HG03139 (cell line): ENCODE measurements at regions not wholly inside any gene's neighbourhood (a gene's known extent, or its start where the extent isn't known, plus 50 kb on each side); places are given as distances from the start of the nearest gene placed in this dataset.
A peak's percentile ranks its signal among the peaks of the same experiment; 100 is the strongest.
"Not testable (repeated sequence)": the region's sequence is repeated elsewhere in the genome, so short reads cannot be mapped to it uniquely, and the experiment has no call there.

Source experiments
- ATAC-seq: cut with Tn5 transposase; IDR thresholded peaks from one replicate; pipeline ENCODE4 v1.9.1; 2021; ENCODE audit not compliant: unreplicated experiment

GRCh38 chr3:182653065-182653464, 140.2 kb upstream of the ATP11B start:
- not testable (repeated sequence) for ATAC-seq

DNA sequence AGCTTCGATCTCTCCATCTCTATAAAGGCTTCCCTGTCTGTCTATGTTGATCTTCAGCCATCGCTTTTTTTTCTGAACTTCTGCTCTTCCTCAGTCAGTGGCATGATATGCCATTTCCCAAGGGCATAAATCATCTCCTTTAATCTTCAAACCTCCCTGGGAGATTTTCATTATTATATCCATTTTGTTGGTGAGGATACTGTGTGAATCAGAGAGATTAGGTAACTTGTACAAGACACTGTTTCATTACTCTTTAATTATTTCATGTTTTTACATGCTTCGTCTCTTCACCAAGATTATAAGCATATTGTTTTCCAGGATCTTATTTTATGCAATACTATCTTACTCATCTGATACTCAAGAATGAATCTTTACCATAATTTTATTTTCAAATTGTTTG, 124.8 kb upstream of the ATP11B start:
- ATAC-seq = no peak

GRCh38 chr3:182668974-182669373, 124.3 kb upstream of the ATP11B start:
- no peak for ATAC-seq

DNA sequence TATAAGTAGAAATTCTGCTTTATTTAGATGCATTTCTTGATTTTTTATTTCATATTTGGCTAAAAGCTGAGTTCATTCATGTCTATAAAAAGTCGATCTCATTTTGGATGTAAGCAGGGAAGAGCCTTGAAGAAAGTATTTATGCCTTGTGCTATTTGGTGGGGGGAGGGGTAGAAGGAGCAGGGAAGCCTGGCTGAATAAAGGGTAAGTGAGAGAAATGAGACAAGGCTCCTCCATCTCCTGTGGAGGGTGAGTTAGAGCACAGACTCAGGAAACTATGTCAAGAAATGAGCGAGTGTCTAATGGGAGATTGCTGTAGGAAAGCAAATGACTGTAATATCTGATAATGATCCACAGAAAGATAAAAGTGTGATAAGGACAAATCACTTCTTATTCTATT, 121.8 kb upstream of the ATP11B start:
- no peak for ATAC-seq

GRCh38 chr3:182671942-182672341, 121.4 kb upstream of the ATP11B start:
- ATAC-seq = no peak

DNA sequence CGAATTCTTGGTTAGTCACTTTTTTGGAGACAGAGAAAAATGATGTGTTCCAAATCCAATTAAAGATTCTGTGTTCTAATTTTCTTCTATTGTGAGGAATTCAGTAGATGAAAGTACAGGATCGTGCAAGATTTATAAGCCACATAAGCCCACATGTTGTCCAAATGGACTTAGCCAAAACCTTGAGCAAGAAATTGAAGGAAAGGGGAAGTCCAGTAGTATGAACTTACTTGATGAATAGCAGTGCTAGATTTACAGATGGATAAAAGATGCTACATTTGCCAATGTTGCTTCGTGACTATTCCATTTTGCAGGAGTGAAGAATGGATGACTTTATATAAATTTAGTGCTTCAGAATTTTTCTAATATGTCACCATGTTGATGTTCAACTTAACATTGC, 120.0 kb upstream of the ATP11B start:
- ATAC-seq = no peak

DNA sequence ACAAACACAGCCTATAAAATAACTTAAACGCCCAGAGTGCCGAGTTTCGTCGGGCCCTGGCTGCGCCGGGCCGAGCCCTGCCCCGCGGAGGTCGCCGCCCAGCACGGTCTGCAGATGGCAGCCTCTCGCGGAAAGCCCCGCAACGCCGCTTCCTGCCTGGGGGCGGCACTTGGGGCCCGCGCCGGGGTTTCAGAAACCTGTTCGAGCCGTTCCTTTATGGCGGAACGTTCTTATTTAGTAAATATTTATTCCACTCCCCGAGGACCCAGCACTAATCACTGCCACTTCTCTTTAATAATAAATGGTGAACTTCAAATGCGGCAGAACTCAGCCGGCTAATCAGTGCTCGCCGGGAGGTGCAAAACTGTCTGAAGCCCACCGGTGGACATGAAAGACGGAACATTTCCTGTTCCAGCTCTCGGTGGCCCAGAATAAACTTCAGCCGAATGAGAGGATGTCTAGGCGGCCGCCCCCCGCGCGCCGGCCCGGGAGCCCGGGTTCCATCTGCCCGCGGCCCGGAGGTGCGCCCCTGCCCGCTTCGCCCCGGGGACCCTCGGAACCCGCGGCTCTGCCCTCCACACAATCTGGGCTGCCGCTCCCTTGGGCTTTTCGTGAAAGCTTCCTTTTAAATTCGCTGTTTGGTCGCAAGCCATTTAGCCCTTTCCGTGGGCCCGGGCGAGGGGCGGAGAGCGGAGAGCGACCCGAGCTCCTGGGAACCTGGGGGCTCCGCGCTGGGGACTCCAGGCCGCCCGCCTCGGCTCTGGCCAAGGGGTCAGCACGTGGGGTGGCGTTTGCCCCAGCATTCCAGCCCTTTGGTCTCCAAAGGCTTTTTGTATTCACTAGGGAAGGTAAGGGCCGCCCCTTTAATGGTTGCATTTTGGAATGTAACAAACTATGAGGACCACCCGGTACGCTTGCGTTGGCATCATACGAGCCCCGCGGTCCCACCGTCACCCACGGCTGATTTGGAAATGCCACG, 110.8 kb upstream of the ATP11B start:
- peak; percentile 87 for ATAC-seq

DNA sequence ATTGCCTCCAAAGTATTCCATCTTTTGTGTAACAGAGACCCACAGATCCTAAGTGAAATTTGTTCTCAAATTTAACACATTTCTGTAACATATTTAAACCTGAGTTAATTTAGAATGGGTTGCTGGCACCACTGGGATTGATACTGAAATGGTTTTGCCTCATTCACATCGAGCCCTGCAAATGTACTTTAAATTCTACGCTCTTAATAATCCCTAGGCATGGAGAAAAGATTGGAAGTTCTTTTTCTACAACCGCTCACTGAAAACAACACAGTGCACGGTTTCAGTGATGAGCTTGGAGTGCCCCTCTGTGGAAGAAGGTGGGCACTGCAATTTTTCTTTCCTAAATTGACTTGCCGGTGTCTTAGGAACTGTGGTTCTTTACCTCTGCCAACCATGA, 109.9 kb upstream of the ATP11B start:
- ATAC-seq = peak; percentile 54

DNA sequence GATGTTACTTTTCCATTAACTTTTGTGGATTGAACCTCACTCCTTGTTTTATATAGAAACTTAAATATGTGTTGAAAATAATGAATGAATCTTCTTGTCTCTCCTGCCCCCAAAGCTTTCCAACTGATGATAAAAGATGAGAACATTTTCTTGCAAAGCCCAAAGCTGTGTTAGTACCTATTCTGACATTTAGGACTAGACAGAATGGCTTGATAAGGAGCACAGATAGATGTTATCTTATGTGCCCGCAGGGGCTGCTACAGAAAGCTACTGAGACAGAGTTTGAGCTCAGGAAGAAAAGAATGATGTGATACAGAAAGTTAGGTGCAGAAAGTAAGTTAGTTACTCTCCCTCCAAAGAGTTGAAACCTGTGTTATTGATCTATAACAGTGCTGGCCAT, 109.4 kb upstream of the ATP11B start:
- ATAC-seq = peak; percentile 8

DNA sequence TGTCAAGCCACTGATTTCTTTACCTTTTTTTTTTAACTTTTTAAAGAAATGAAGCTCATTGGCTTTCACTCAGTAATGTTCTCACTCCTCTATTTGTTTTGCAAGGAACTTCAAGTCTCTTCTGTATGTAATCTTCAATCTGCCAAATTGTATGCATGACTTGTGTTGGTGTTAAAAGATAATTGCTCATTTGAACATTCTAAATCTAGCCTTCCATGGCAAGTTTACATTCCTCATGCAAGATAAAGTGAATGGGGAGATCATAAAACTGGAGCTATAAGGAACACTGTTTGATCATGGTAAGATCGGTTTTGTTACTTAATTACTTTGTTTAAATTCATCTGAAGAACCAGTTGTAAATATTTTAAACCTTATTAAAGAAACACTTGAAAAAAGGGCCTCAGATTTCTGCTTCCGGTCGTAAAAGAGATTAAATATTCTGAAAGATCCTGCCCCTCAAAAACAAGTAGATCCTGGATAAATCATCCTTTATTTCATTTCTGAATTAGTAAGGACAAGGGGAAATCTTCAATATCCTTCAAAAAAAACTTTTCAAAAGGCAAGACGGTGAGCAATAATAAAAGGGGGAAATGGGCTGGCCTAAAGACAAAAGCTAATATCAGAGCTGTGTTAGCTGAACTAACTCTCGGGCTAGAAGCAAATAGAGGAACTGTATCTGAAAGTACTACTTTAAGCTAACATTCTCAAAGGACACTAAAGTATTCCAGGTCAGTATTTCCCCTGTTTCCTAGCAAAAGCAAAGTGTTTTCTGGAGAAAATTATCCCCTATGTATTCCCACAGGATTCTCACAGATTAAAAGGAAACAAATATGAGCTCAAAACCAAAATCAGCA, 107.0 kb upstream of the ATP11B start:
- ATAC-seq = no peak

DNA sequence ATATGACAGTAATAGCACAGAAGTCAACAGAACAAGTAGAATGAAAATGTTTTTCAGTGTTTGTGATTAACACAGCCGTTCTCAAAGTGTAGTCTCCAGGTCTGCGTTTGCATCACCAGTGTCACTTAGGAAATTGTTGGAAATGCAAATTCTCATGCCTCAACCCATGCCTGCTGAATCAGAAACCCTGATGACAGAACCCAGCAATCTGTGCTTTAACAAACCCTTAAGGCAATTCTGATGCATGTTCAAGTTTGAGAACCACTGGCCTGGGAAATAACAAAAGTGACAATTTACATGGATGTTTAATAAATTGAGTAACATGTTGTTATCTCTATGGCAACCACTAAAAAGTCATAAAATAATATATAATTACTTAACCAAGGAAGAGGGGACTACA, 103.1 kb upstream of the ATP11B start:
- no peak for ATAC-seq

GRCh38 chr3:182692021-182692420, 101.3 kb upstream of the ATP11B start:
- peak; percentile 52 for ATAC-seq

DNA sequence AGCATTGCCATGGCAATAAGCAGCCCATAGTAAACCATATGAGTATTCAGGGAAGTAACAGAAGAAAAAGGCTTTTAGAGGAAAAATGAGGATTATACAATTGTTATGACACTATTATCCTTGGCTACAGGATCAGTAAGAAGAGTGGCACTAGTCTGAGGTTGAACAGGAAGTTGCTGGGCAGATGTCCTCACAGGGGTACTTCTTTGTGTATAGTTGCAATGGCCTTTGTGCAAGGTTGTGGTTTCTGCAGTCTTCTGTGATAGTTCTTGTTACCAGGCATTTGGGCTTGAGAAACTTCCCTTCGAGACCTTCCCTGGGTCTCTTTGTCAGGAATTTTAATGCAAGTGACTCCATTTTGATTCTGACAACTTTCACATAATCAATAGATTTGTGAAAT, 100.6 kb upstream of the ATP11B start:
- no peak for ATAC-seq

GRCh38 chr3:182693723-182694122, 99.6 kb upstream of the ATP11B start:
- no peak for ATAC-seq

DNA sequence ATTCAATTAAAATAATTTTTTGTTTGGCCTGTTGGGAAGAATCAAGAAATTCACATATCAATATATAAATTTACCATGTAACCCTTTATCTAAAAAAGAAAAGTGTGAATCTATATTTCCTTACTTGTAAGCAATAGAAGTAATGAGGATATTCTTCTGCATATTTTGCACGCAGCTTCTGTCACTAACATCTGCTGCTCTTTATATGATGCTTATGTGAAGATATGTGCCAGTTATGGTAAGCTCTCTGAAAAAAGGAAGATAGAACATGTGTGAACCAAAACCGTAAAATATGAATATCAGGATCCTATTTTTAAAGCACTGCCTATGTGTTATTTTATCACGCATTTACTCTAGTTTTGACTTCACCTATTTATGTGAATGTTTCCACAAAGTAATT, 96.4 kb upstream of the ATP11B start:
- no peak for ATAC-seq

DNA sequence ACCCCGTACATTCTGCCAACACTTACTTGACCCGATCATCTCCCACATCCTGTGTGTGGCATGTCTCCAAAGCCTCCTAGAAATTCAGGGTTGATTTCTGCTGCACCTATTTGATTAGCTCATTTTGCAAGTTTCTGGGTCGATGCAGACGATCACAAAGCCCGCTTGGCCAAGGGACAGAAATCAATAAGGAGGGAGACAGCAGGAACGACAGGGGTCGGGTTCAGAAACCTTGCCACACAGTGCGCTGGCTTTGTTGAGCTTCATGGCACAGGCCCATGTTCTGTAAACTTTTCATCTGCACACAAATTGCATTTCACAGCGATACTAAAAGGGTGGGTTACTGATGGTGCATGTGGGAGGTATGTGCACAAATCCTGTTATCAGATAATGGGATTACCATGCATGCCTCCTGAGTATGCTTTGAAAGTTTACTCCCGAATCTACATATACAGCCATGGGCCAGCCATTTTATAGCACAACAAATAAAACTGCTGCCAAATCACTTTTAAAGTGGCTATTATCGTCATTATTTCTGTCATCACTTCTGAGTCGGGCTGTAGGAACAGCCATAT, 95.9 kb upstream of the ATP11B start:
- ATAC-seq = no peak

DNA sequence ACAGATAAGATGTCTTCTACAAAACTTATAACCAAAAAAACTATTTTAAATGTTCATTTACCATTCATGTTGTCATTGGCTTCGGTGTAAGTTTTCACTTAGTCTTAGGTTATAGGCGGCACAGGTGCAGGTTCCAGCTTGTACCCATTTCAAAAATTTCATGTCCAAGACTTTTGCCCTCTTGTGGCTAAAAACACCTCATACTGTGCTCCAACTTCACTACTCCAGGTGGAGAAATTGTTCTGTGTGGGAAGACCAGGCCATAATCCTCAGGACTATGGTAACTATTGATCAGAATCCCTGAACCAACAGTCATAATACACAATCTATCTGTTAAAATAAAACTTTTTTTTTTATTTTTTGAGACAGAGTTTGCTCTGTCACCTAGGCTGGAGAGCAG, 95.2 kb upstream of the ATP11B start:
- no peak for ATAC-seq

DNA sequence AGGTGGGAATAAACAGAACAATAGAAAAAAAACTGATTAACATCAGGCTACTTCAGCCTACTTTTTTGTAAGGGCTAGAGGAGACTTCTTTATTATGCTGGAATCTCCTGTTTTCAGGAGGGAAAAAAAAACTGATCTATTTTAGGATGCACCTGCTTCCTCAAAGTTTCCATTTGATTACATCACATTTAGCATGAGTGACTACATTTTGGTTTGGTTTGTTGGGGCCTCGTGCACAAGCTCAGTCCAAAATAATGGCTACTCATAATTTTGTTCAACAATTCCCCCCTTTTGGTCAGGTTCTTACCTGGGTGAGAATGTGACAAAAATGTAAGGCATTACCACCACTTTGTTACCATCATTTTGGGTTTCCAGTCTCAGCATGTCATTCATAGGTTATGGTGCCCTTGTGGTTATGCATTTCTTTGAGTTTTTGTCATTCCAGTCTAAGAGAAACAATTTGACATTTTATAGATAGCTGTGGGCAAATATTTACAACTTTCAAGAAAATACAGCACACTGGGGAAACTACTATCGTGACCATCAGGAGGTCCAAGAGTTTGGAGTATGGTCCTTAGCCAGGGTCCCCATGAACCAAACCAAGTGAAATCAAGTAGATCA, 93.6 kb upstream of the ATP11B start:
- no peak for ATAC-seq

DNA sequence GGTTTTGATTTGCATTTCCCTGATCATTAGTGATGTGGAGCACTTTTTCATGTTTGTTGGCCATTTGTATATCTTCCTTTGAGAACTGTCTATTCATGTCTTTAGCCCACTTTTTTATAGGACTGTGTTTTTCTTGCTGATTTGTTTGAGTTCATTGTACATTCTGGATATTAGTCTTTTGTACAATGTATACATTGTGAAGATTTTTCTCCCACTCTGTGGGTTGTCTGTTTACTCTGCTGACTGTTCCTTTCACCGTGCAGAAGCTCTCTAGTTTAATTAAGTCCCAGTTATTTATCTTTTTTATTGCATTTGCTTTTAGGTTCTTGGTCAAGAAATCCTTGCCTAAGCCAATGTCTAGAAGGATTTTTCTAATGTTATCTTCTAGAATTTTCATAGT, 91.1 kb upstream of the ATP11B start:
- no peak for ATAC-seq

DNA sequence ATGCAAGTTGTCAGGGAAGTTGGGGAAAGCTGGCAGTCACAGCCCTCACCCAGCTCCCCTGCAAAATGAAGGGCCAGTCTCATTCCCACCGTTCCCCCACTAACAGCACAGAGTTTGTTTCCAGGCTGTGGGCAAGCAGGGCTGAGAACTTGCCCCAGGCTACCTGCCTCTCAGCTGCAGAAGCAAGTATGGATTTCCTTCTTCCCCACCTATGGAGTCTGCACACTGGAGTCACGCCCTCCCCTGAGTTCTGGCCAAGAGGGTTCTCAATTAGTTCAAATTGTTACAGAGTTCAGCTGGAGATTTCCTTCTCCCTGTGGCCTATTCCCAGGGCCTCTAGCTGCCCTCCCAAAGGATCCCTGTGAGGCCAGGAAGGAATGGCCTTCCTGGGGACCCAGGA, 90.1 kb upstream of the ATP11B start:
- no peak for ATAC-seq

GRCh38 chr3:182704926-182705325, 88.4 kb upstream of the ATP11B start:
- ATAC-seq = no peak
